OCI-LY3 (cell line): ENCODE measurements at regions not wholly inside any gene's neighbourhood (a gene's known extent, or its start where the extent isn't known, plus 50 kb on each side); places are given as distances from the start of the nearest gene placed in this dataset.
A peak's percentile ranks its signal among the peaks of the same experiment; 100 is the strongest.

Source experiments
- H2AFZ ChIP-seq: fragments of 200-600, 300-600 bp; shearing (Covaris generic); 2 replicates; pipeline ENCODE4 v1.6.0; 2014; ENCODE audit warnings: antibody characterized with exemption, low read depth, low read length
- H3K27ac ChIP-seq: fragments of 200-600, 300-600 bp; sonication (generic); 2 replicates; pipeline ENCODE4 v1.5.1; 2014; ENCODE audit warnings: mild to moderate bottlenecking, low read length, moderate library complexity, mixed read lengths
- H3K27me3 ChIP-seq: fragments of 200-600, 300-600 bp; sonication (generic); 2 replicates; pipeline ENCODE4 v1.6.1; 2014; ENCODE audit warnings: low read depth, low read length, mixed read lengths
- H3K36me3 ChIP-seq: fragments of 200-600, 300-600 bp; sonication (generic); replicated peaks from 2 replicates; pipeline ENCODE3; 2014; ENCODE audit warnings: low read depth, low read length, mixed read lengths
- H3K4me1 ChIP-seq: fragments of 300-600, 200-600 bp; sonication (generic); 2 replicates; pipeline ENCODE4 v1.6.1; 2014; ENCODE audit warnings: low read length, mixed read lengths
- H3K4me2 ChIP-seq: fragments of 200-600, 300-600 bp; sonication (generic); 2 replicates; pipeline ENCODE4 v1.6.1; 2014; ENCODE audit warnings: low read length, mixed read lengths
- H3K4me3 ChIP-seq: fragments of 300-600, 200-600 bp; sonication (generic); 2 replicates; pipeline ENCODE4 v1.5.1; 2014; ENCODE audit warnings: antibody characterized with exemption, mild to moderate bottlenecking, low read length, moderate library complexity
- H3K79me2 ChIP-seq: fragments of 300-600, 200-600 bp; shearing (Covaris generic); 2 replicates; pipeline ENCODE4 v1.6.1; 2014; ENCODE audit warnings: mild to moderate bottlenecking, low read length, mixed read lengths
- H3K9ac ChIP-seq: fragments of 300-600, 200-600 bp; shearing (Covaris generic); 2 replicates; pipeline ENCODE4 v1.6.0; 2014; ENCODE audit warnings: mild to moderate bottlenecking, low read length, moderate library complexity
- H3K9me3 ChIP-seq: fragments of 200-600, 300-600 bp; shearing (Covaris generic); 2 replicates; pipeline ENCODE4 v1.6.1; 2014; ENCODE audit warnings: low read length, mixed read lengths; ENCODE audit not compliant: insufficient read depth
- H4K20me1 ChIP-seq: fragments of 200-600, 300-600 bp; sonication (generic); 2 replicates; pipeline ENCODE4 v1.6.1; 2016; ENCODE audit warnings: low read length, mixed read lengths; ENCODE audit not compliant: insufficient read depth
- EZH2phosphoT487 ChIP-seq: fragments of 200-600 bp; shearing (Covaris generic); IDR thresholded peaks from 2 replicates; pipeline ENCODE4 v1.6.1; 2018; ENCODE audit warnings: antibody characterized with exemption, mixed run types, low read depth
- TF ChIP-seq, protein P1 (sequence below): fragments of 200-600, 300-600 bp; sonication (generic); IDR thresholded peaks from 2 replicates; pipeline ENCODE4 v1.5.1; 2014; ENCODE audit warnings: antibody characterized with exemption, low read length, low read depth

DNA sequence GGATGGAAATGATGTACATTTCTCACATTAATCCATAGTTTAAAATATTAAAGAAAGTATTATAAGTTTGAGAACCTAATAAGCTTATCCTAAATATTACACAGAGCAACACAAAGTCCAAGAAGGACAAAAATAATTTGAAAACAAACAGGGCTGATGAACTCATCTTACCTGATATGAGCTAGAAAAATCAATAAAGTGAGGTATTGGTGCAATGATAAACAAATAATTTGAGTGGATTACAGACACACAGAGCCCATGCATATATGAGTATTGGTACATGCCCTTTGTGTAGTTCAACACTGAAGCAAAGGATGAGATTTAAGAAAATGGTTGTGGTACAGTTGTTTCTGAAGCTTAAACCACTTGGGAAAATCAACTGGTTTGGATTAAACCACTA, 1139.0 kb downstream of the SUCLG1 start:
- H4K20me1 ChIP-seq: no peaks in the 10 kb centered on the region
- H3K4me1 ChIP-seq: no peaks in the 10 kb centered on the region
- H3K4me3 ChIP-seq: no peak overlapping the region
- H2AFZ ChIP-seq: no peak overlapping the region
- no peak overlapping the region for H3K4me2 ChIP-seq
- no peaks in the 10 kb centered on the region for H3K27me3 ChIP-seq
- no peaks in the 10 kb centered on the region for H3K36me3 ChIP-seq
- no peak overlapping the region for H3K27ac ChIP-seq
- no peaks in the 10 kb centered on the region for H3K79me2 ChIP-seq
- no peaks in the 10 kb centered on the region for H3K9me3 ChIP-seq
- H3K9ac ChIP-seq: no peak overlapping the region
- TF ChIP-seq, protein P1, sequence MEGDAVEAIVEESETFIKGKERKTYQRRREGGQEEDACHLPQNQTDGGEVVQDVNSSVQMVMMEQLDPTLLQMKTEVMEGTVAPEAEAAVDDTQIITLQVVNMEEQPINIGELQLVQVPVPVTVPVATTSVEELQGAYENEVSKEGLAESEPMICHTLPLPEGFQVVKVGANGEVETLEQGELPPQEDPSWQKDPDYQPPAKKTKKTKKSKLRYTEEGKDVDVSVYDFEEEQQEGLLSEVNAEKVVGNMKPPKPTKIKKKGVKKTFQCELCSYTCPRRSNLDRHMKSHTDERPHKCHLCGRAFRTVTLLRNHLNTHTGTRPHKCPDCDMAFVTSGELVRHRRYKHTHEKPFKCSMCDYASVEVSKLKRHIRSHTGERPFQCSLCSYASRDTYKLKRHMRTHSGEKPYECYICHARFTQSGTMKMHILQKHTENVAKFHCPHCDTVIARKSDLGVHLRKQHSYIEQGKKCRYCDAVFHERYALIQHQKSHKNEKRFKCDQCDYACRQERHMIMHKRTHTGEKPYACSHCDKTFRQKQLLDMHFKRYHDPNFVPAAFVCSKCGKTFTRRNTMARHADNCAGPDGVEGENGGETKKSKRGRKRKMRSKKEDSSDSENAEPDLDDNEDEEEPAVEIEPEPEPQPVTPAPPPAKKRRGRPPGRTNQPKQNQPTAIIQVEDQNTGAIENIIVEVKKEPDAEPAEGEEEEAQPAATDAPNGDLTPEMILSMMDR: no peak
- no peak for TF ChIP-seq EZH2phosphoT487

DNA sequence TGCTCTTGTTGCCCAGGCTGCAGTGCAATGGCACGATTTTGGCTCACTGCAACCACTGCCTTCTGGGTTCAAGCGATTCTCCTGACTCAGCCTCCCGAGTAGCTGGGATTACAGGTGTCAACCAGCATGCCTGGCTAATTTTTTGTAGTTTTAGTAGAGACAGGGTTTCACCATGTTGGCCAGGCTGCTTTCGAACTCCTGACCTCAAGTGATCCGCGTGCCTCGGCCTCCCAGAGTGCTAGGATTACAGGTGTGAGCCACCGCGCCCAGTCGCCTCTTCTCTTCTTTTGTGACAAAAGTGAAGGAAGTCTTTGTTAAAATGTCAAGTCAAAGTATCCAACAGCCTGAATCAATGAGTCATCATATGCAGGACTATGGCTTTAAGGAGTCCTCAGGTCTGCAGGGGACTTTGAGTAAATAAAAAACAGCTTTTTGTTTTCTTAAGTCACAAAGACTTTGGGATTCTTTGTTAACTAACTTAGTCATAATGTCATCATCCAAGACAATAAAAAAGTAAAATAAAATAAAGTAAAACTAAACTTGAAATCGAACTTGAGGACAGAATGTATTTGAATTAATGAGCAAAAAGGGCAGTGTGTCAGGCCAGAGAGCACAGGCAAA, 1153.2 kb downstream of the SUCLG1 start:
- Histone ChIP-seq H3K9ac (no peak overlapping the region), H3K36me3 (no peaks in the 10 kb centered on the region), H4K20me1 (no peaks in the 10 kb centered on the region), H2AFZ (0 out of 2 replicates have a peak overlapping the region, but pooled peaks have one; percentile 10), H3K4me1 (no peaks in the 10 kb centered on the region), H3K9me3 (no peaks in the 10 kb centered on the region), H3K27me3 (no peaks in the 10 kb centered on the region), H3K27ac (no peak overlapping the region), H3K79me2 (no peaks in the 10 kb centered on the region), H3K4me2 (no peak overlapping the region), H3K4me3 (no peak overlapping the region)
- no peak for TF ChIP-seq EZH2phosphoT487
- TF ChIP-seq, protein P1: no peak

DNA sequence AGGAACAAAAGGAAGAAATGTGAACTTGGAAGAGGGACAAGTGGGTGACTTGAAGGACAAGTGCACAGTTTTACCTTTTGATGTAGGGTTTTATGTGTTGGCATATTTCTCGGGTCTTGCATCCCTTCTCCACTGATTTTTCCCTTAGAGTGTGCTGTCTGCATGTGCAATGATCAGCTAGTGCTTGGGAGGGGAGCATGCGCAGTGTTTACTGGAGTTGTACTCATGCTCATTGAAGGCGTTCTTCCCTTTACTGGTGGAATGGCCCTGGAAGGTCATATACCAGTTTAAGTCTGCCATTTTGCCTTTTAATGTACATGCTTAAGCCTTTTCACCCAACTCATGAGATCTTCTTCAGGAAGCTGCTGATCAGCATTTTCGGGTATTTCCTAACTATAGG, 1168.0 kb downstream of the SUCLG1 start:
- Histone ChIP-seq H3K27me3 (no peaks in the 10 kb centered on the region), H3K9ac (no peak overlapping the region), H3K4me3 (no peak overlapping the region), H3K4me1 (no peaks in the 10 kb centered on the region), H3K79me2 (no peaks in the 10 kb centered on the region), H3K36me3 (no peaks in the 10 kb centered on the region), H4K20me1 (no peaks in the 10 kb centered on the region), H3K9me3 (no peaks in the 10 kb centered on the region), H3K4me2 (no peak overlapping the region), H3K27ac (no peak overlapping the region), H2AFZ (no peak overlapping the region)
- TF ChIP-seq, protein P1: no peak
- no peak for TF ChIP-seq EZH2phosphoT487

DNA sequence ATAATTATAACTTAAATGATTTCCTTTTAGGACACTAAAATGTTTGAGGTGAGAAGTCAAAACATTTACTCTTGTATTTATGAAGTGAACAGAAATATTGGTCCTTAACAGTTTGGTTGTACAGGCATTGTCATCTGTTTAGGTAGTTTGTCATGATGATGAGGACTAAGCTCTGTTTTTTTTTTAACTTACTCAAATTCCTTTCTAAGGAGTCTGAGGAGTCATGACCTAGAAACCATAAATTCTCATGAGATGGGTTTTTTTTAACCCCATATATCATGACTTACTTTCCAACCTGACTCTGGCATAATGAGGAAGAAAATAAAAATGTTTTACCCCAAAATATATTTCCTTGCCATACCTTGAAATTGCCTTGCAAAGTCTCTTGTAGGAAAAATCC, 1176.2 kb downstream of the SUCLG1 start:
- no peak overlapping the region for H3K4me2 ChIP-seq
- no peaks in the 10 kb centered on the region for H4K20me1 ChIP-seq
- H3K36me3 ChIP-seq: no peaks in the 10 kb centered on the region
- TF ChIP-seq, protein P1: no peak
- TF ChIP-seq EZH2phosphoT487: no peak
- no peaks in the 10 kb centered on the region for H3K79me2 ChIP-seq
- no peak overlapping the region for H3K9ac ChIP-seq
- H2AFZ ChIP-seq: no peak overlapping the region
- H3K9me3 ChIP-seq: no peaks in the 10 kb centered on the region
- H3K27ac ChIP-seq: no peak overlapping the region
- H3K27me3 ChIP-seq: no peaks in the 10 kb centered on the region
- H3K4me3 ChIP-seq: no peak overlapping the region
- H3K4me1 ChIP-seq: no peaks in the 10 kb centered on the region
